ENCODE measurements at regions not wholly inside any gene's neighbourhood (a gene's known extent, or its start where the extent isn't known, plus 50 kb on each side); places are given as distances from the start of the nearest gene placed in this dataset.

GRCh38 chr2:20549144-20549543 is 101.8 kb downstream of the HS1BP3 start:
- H3K27me3 Mint-ChIP-seq (ENCODE audit: low read depth), result peaks cover 5% of the 10 kb centered on the region
- no peak for DNase-seq (ENCODE audit: low spot score)
- H3K4me3 Mint-ChIP-seq (ENCODE audit: low read depth), result no peak overlapping the region
- no peak overlapping the region for H3K27ac Mint-ChIP-seq
- peaks cover 3% of the 10 kb centered on the region for H3K4me1 Mint-ChIP-seq (ENCODE audit: low read depth)
- intact Hi-C loops (cut with micrococcal nuclease), result no loop called here
- H3K36me3 Mint-ChIP-seq (ENCODE audit: low read depth), result no peaks in the 10 kb centered on the region
- H3K9me3 Mint-ChIP-seq, result no peaks in the 10 kb centered on the region

DNA sequence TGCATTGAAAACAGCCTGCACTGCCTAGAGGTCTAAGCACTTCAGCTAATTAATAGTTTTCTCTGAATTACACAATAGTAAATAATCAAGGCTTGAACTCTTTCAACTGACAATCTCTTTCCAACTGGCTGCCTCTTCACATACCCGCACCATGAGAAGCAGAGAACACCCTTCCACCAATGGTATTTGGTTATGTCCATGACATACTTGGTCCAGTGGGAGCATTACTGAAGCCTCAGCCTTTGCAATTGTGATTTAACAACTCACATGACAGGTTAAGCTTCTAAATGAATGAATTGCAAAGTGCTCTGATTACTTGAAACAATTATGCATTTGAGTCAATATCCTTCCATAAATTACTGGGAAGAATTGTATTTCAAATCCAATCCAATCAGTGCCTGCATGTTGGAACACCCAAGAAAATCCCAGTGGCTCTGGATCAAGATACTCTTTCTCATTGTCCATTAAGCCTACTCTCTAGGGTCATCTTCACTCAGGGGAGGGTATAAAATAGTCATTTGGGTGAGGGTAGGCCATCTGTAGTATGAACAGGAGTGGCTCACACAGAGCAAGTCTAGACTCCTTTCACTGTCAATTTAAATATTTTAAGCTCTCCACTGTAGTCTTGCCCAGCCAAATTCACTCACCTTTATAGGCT is 101.1 kb downstream of the HS1BP3 start:
- H3K4me1 Mint-ChIP-seq (ENCODE audit: low read depth), result peaks cover 3% of the 10 kb centered on the region
- no peaks in the 10 kb centered on the region for H3K9me3 Mint-ChIP-seq
- no peak overlapping the region for H3K4me3 Mint-ChIP-seq (ENCODE audit: low read depth)
- no peak overlapping the region for H3K27ac Mint-ChIP-seq
- H3K36me3 Mint-ChIP-seq (ENCODE audit: low read depth), result no peaks in the 10 kb centered on the region
- intact Hi-C loops (cut with micrococcal nuclease), result no loop called here
- H3K27me3 Mint-ChIP-seq (ENCODE audit: low read depth), result peaks cover 5% of the 10 kb centered on the region
- no peak for DNase-seq (ENCODE audit: low spot score)

- Mint-ChIP-seq H3K4me3 (ENCODE audit: low read depth) (no peak overlapping the region), H3K27me3 (ENCODE audit: low read depth) (peaks cover 7% of the 10 kb centered on the region), H3K36me3 (ENCODE audit: low read depth) (no peaks in the 10 kb centered on the region), H3K9me3 (no peaks in the 10 kb centered on the region), H3K4me1 (ENCODE audit: low read depth) (peaks cover 3% of the 10 kb centered on the region), H3K27ac (no peak overlapping the region)
- intact Hi-C loops (cut with micrococcal nuclease), result no loop called here
- no peak for DNase-seq (ENCODE audit: low spot score)
These were observed 99.5 kb downstream of the HS1BP3 start for GRCh38 chr2:20551260-20551944.

GRCh38 chr2:20551945-20552328 is 99.0 kb downstream of the HS1BP3 start:
- peaks cover 3% of the 10 kb centered on the region for H3K4me1 Mint-ChIP-seq (ENCODE audit: low read depth)
- H3K4me3 Mint-ChIP-seq (ENCODE audit: low read depth), result no peak overlapping the region
- no peak for DNase-seq (ENCODE audit: low spot score)
- H3K36me3 Mint-ChIP-seq (ENCODE audit: low read depth), result no peaks in the 10 kb centered on the region
- no peak overlapping the region for H3K27ac Mint-ChIP-seq
- H3K27me3 Mint-ChIP-seq (ENCODE audit: low read depth), result peaks cover 6% of the 10 kb centered on the region
- H3K9me3 Mint-ChIP-seq, result no peaks in the 10 kb centered on the region
- intact Hi-C loops (cut with micrococcal nuclease), result no loop called here

DNA sequence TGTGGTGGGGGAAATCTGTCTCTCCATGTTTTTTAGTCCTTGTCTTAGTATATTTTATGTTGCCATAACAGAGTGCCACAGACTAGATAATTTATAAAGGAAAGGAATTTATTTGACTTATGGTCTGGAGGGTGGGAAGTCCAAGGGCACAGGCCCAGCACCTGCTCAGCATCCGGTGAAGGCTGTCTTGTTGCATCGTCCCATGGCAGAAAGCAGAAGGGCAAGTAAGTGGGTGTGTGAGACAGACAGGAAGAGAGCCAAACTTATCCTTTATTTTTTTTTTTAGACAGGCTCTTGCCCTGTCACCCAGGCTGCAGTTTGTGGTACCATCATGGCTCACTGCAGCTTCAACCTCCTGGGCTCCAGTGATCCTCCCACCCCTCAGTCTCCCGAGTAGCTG is 98.1 kb downstream of the HS1BP3 start:
- Mint-ChIP-seq H3K4me1 (ENCODE audit: low read depth) (peaks cover 3% of the 10 kb centered on the region), H3K27ac (no peak overlapping the region), H3K9me3 (no peaks in the 10 kb centered on the region), H3K27me3 (ENCODE audit: low read depth) (peaks cover 9% of the 10 kb centered on the region), H3K4me3 (ENCODE audit: low read depth) (no peak overlapping the region), H3K36me3 (ENCODE audit: low read depth) (no peaks in the 10 kb centered on the region)
- intact Hi-C loops (cut with micrococcal nuclease), result no loop called here
- no peak for DNase-seq (ENCODE audit: low spot score)

GRCh38 chr2:20553580-20553979 is 97.3 kb downstream of the HS1BP3 start:
- Mint-ChIP-seq H3K4me3 (ENCODE audit: low read depth) (no peak overlapping the region), H3K36me3 (ENCODE audit: low read depth) (no peaks in the 10 kb centered on the region), H3K27ac (no peak overlapping the region), H3K27me3 (ENCODE audit: low read depth) (peaks cover 9% of the 10 kb centered on the region), H3K4me1 (ENCODE audit: low read depth) (peaks cover 3% of the 10 kb centered on the region), H3K9me3 (no peaks in the 10 kb centered on the region)
- intact Hi-C loops (cut with micrococcal nuclease), result no loop called here
- no peak for DNase-seq (ENCODE audit: low spot score)

DNA sequence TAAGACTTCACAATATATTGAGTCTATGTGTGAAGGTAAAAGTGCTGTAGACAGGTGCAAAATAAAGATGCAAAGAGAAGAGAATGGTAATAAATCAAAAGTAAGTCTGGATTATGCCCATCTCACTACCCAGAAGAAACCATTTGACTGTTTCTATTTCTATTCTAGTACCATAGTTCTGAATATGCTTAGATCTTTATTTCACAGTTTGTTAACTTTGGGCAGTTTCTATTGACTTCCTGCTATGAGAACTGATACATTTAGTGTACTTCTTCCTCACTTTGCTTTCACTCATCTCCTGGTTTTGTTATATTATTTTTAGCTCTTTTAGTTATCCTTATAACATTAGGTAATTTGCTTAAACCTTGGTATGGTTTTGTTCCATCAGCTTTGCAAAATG is 94.9 kb downstream of the HS1BP3 start:
- Mint-ChIP-seq H3K27ac (no peak overlapping the region), H3K4me3 (ENCODE audit: low read depth) (no peak overlapping the region), H3K36me3 (ENCODE audit: low read depth) (no peaks in the 10 kb centered on the region), H3K9me3 (no peaks in the 10 kb centered on the region), H3K4me1 (ENCODE audit: low read depth) (peaks cover 3% of the 10 kb centered on the region), H3K27me3 (ENCODE audit: low read depth) (peaks cover 9% of the 10 kb centered on the region)
- no peak for DNase-seq (ENCODE audit: low spot score)
- intact Hi-C loops (cut with micrococcal nuclease), result no loop called here

GRCh38 chr2:20556756-20557155 is 94.1 kb downstream of the HS1BP3 start:
- peaks cover 7% of the 10 kb centered on the region for H3K4me1 Mint-ChIP-seq (ENCODE audit: low read depth)
- intact Hi-C loops (cut with micrococcal nuclease), result no loop called here
- no peaks in the 10 kb centered on the region for H3K36me3 Mint-ChIP-seq (ENCODE audit: low read depth)
- peaks cover 11% of the 10 kb centered on the region for H3K27me3 Mint-ChIP-seq (ENCODE audit: low read depth)
- DNase-seq (ENCODE audit: low spot score), result no peak
- no peaks in the 10 kb centered on the region for H3K9me3 Mint-ChIP-seq
- H3K4me3 Mint-ChIP-seq (ENCODE audit: low read depth), result no peak overlapping the region
- H3K27ac Mint-ChIP-seq, result no peak overlapping the region

DNA sequence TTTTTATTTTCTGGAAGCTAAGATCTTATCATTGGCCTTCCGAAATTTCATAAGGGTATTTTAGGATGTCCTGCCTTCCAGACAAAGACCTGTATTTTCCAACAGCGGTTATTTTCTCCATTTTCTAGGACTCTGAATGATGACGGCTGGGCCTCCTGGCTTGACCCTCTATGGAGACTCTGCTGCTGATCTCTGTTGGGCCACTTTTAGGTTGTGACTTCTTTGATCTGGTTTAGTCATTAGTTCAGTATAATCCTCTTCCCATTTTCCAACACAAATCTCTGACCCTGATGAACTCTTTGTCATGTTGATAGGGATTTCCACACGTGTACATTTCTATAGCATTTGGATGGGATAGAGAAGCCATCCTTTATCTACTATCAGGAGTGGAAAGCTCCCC is 93.7 kb downstream of the HS1BP3 start:
- Mint-ChIP-seq H3K27ac (no peak overlapping the region), H3K4me1 (ENCODE audit: low read depth) (peaks cover 4% of the 10 kb centered on the region), H3K27me3 (ENCODE audit: low read depth) (peaks cover 11% of the 10 kb centered on the region), H3K36me3 (ENCODE audit: low read depth) (no peaks in the 10 kb centered on the region), H3K9me3 (no peaks in the 10 kb centered on the region), H3K4me3 (ENCODE audit: low read depth) (no peak overlapping the region)
- intact Hi-C loops (cut with micrococcal nuclease), result no loop called here
- DNase-seq (ENCODE audit: low spot score), result no peak

GRCh38 chr2:20557635-20558034 is 93.3 kb downstream of the HS1BP3 start:
- no peak overlapping the region for H3K27ac Mint-ChIP-seq
- no peaks in the 10 kb centered on the region for H3K9me3 Mint-ChIP-seq
- H3K36me3 Mint-ChIP-seq (ENCODE audit: low read depth), result no peaks in the 10 kb centered on the region
- H3K27me3 Mint-ChIP-seq (ENCODE audit: low read depth), result peaks cover 11% of the 10 kb centered on the region
- intact Hi-C loops (cut with micrococcal nuclease), result no loop called here
- H3K4me3 Mint-ChIP-seq (ENCODE audit: low read depth), result no peak overlapping the region
- peaks cover 4% of the 10 kb centered on the region for H3K4me1 Mint-ChIP-seq (ENCODE audit: low read depth)
- no peak for DNase-seq (ENCODE audit: low spot score)

DNA sequence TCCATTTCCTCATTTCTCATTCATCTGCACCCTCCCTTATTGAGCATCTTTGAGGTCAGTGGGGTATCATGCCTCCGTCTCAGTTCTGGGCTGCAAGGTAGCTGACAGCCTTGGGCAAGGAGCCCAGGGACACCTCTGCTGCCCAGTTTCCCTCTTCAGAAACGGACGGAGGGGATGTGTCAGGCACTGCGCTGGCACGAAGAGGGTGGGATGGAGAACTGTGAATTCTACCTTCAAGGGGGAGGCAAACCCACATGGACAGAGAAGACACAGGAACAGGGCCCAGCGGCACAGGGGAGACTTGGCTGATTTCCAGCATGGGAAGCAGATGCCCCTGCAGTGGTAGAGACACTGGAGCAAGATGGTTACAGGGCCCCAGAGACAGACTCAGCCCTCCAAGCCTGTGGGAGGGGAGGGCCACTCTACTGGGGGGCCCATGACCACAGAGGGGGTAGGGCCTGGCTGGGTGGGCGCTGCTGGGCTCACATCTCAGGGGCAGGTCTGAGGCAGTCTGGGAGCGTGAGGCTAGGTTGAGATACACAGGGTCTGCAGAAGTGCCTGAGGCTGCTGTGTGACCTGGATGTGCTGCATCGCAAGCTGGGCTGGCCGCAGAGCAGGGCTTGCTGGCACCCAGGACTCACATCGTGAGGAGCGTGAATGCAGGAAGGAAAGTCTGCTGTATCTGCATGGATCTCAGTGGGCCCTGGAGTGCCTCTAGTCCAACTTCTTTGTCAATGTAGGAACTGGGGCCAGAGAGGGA is 92.3 kb downstream of the HS1BP3 start:
- H3K4me3 Mint-ChIP-seq (ENCODE audit: low read depth), result no peak overlapping the region
- intact Hi-C loops (cut with micrococcal nuclease), result no loop called here
- no peak overlapping the region for H3K27ac Mint-ChIP-seq
- peaks cover 4% of the 10 kb centered on the region for H3K4me1 Mint-ChIP-seq (ENCODE audit: low read depth)
- no peak for DNase-seq (ENCODE audit: low spot score)
- H3K9me3 Mint-ChIP-seq, result no peaks in the 10 kb centered on the region
- H3K27me3 Mint-ChIP-seq (ENCODE audit: low read depth), result peaks cover 11% of the 10 kb centered on the region
- no peaks in the 10 kb centered on the region for H3K36me3 Mint-ChIP-seq (ENCODE audit: low read depth)

DNA sequence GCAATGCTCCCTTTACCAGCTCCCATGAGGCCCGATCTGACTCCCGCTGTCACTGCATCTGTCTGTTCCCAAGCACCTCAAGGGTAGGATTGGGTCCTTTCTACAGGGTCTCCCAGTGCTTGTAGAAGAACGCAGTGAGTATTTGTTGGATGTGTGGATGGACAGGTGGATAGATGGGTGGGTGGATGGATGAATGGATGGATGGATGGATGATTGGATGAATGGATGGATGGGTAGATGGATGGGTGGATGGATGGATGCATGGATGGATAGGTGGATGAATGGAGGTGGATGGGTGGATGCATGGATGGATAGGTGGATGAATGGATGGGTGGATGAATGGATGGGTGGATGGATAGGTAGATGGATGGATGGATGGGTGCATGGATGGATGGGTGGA is 91.6 kb downstream of the HS1BP3 start:
- intact Hi-C loops (cut with micrococcal nuclease), result no loop called here
- Mint-ChIP-seq H3K9me3 (no peaks in the 10 kb centered on the region), H3K36me3 (ENCODE audit: low read depth) (no peaks in the 10 kb centered on the region), H3K4me3 (ENCODE audit: low read depth) (no peak overlapping the region), H3K27ac (no peak overlapping the region), H3K27me3 (ENCODE audit: low read depth) (peaks cover 11% of the 10 kb centered on the region), H3K4me1 (ENCODE audit: low read depth) (peaks cover 4% of the 10 kb centered on the region)
- DNase-seq (ENCODE audit: low spot score), result no peak

DNA sequence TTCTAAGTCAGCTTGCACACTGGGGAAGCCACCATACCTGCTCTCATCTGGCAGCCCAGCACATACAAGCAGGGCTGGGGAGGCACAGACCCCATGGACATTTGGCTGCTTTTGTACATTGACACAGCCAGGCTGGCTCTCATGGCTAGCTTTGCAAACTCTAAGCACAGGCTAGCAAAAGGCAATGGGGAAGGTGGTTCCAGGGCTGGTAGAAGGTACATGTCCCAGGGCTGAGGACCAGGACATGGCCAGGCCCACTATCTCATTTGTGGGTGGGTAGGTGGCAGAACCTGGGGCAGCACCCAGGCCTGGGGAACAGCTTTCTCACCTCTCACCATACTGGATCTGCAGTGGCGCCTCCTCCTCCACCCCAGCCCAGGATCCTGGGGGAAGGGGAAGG is 90.9 kb downstream of the HS1BP3 start:
- H3K9me3 Mint-ChIP-seq, result no peaks in the 10 kb centered on the region
- H3K4me1 Mint-ChIP-seq (ENCODE audit: low read depth), result peaks cover 4% of the 10 kb centered on the region
- H3K27ac Mint-ChIP-seq, result no peak overlapping the region
- no peak overlapping the region for H3K4me3 Mint-ChIP-seq (ENCODE audit: low read depth)
- intact Hi-C loops (cut with micrococcal nuclease), result no loop called here
- H3K27me3 Mint-ChIP-seq (ENCODE audit: low read depth), result peaks cover 11% of the 10 kb centered on the region
- H3K36me3 Mint-ChIP-seq (ENCODE audit: low read depth), result no peaks in the 10 kb centered on the region
- no peak for DNase-seq (ENCODE audit: low spot score)

All from activated T-helper 2 cell treated with anti-CD3 and anti-CD28 coated beads, Interferon-gamma antibody, Interleukin-2, Interleukin-4, amounts not matched to agents 10 μg/mL and 5 μg/mL and 100 μg/mL, durations not matched to agents 14 hours and 24 hours and 36 hours (primary cell).